Suprapubic skin (tissue), 4 donors: ENCODE measurements at regions not wholly inside any gene's neighbourhood (a gene's known extent, or its start where the extent isn't known, plus 50 kb on each side); places are given as distances from the start of the nearest gene placed in this dataset.

ENCODE experiments used
- CTCF ChIP-seq, 2 donors: fragments of 200-600 bp in 1 of 2; fragments of 450-650 bp in 1 of 2; sonication (generic) in 1 of 2; IDR thresholded peaks; one replicate each; pipeline ENCODE4 v1.5.1; 2016 to 2019; ENCODE audit warnings: antibody characterized with exemption in 2 of 2, mild to moderate bottlenecking in 1 of 2, moderate library complexity in 1 of 2
- EP300 ChIP-seq: sonication (generic); formaldehyde crosslinking; IDR thresholded peaks from one replicate; pipeline ENCODE4 v1.6.1; 2017; ENCODE audit warnings: antibody characterized with exemption
- POLR2A ChIP-seq, 2 donors: fragments of 450-650 bp; IDR thresholded peaks; one replicate each; pipeline ENCODE4 v1.6.1; 2017; ENCODE audit warnings: antibody characterized with exemption in 2 of 2, mild to moderate bottlenecking in 2 of 2, moderate library complexity in 2 of 2
- POLR2AphosphoS5 ChIP-seq, 3 donors: sonication (generic); formaldehyde crosslinking; IDR thresholded peaks; one replicate each; pipeline ENCODE4 v1.6.1; 2017; ENCODE audit warnings: antibody characterized with exemption in 3 of 3

- TF ChIP-seq CTCF (IDR thresholded peaks at IDR 0.05) (no peak), POLR2AphosphoS5 (IDR thresholded peaks at IDR 0.05) (no peak), POLR2A (IDR thresholded peaks at IDR 0.05) (no peak), EP300 (no peak)
These were observed 545.9 kb upstream of the JARID2 start for GRCh38 chr6:14699803-14700601.
